HCT116 (cell line): ENCODE measurements at regions not wholly inside any gene's neighbourhood (a gene's known extent, or its start where the extent isn't known, plus 50 kb on each side); places are given as distances from the start of the nearest gene placed in this dataset.

Source experiments
- ATAC-seq: fragments of 200-7000 bp; cut with Tn5 transposase; 2 replicates; pipeline ENCODE4 v1.9.1; 2020; ENCODE audit warnings: mild to moderate bottlenecking, moderate library complexity
- BruUV-seq: library from RNA; stranded (reverse); fragments of 400-500 nt; replicated peaks from 2 replicates; lab custom pipeline; 2021; lab: Mats Ljungman, UMichigan
- CTCF ChIA-PET: fragments of 300-600 bp; sonication (Branson Sonifier 250); formaldehyde crosslinking; loops from one replicate; lab custom pipeline; 2021; ENCODE audit warnings: antibody characterized with exemption; lab: Charles Lee
- POLR2A ChIA-PET: fragments of 300-600, 350-600 bp; sonication (Branson Sonifier 250); formaldehyde crosslinking; loops from one replicate; lab custom pipeline; 2021; ENCODE audit warnings: antibody characterized with exemption; lab: Charles Lee
- RAD21 ChIA-PET, 2 experiments: fragments of 300-600 bp; sonication (Branson Sonifier 250); formaldehyde crosslinking; loops; one replicate each; lab custom pipeline; 2023; ENCODE audit warnings: low total read pairs in 2 of 2; ENCODE audit not compliant: uncharacterized antibody in 2 of 2, unreplicated experiment in 2 of 2, low non-redundant PET in 1 of 2; lab: Charles Lee
- DNase-seq: peaks from one replicate; pipeline ENCODE4 v3.0.0-alpha.2; 2010; ENCODE audit warnings: low read depth, low spot score
- H2AFZ ChIP-seq: fragments of 200-600 bp; shearing (Covaris generic), sonication (generic); 2 replicates; pipeline ENCODE4 v1.6.1; 2017; ENCODE audit warnings: low read depth, mixed run types, mixed read lengths, antibody characterized with exemption, low read length; ENCODE audit not compliant: poor library complexity, severe bottlenecking
- H3K27ac ChIP-seq: 2 replicates; pipeline ENCODE4 v1.5.1; 2012; ENCODE audit warnings: low read depth, low read length
- H3K27me3 ChIP-seq: fragments of 200-600 bp; sonication (generic); 2 replicates; pipeline ENCODE4 v1.6.1; 2016; ENCODE audit warnings: mixed run types, low read length, mixed read lengths; ENCODE audit not compliant: insufficient read depth
- H3K36me3 ChIP-seq, 2 experiments: fragments of 200-500 bp in 1 of 2; fragments of 200-600 bp in 1 of 2; sonication (Bioruptor generic) in 1 of 2; sonication (generic) in 1 of 2; 2 replicates each; pipeline versions ENCODE4 v1.5.1 to v1.6.1; 2014 to 2016; ENCODE audit warnings: low read length in 2 of 2, inconsistent platforms in 1 of 2, mixed read lengths in 1 of 2, mixed run types in 1 of 2; ENCODE audit not compliant: insufficient read depth in 2 of 2, control insufficient read depth in 1 of 2
- H3K4me1 ChIP-seq, 2 experiments: fragments of 200-600 bp in 1 of 2; sonication (generic) in 1 of 2; 2 replicates each; pipeline versions ENCODE4 v1.5.1 to v1.6.1; 2012 to 2017; ENCODE audit warnings: low read length in 2 of 2, inconsistent platforms in 1 of 2, mild to moderate bottlenecking in 1 of 2, mixed read lengths in 1 of 2, mixed run types in 1 of 2, moderate library complexity in 1 of 2; ENCODE audit not compliant: insufficient read depth in 2 of 2, control insufficient read depth in 1 of 2
- H3K4me2 ChIP-seq: fragments of 200-600 bp; sonication (generic); 2 replicates; pipeline ENCODE4 v1.6.1; 2017; ENCODE audit warnings: mixed run types, low read length, mixed read lengths
- H3K4me3 ChIP-seq, 2 experiments: fragments of 200-600 bp in 1 of 2; sonication (generic) in 1 of 2; replicated peaks in 1 of 2; 2 replicates each; pipeline ENCODE4 v1.5.1; 2011 to 2016; ENCODE audit warnings: low read length in 2 of 2, control low read depth in 1 of 2, low read depth in 1 of 2, mild to moderate bottlenecking in 1 of 2, mixed read lengths in 1 of 2, mixed run types in 1 of 2
- H3K79me2 ChIP-seq: fragments of 200-600 bp; sonication (generic); 2 replicates; pipeline ENCODE4 v1.6.1; 2017; ENCODE audit warnings: mild to moderate bottlenecking, mixed run types, low read length, moderate library complexity, mixed read lengths; ENCODE audit not compliant: insufficient read depth
- H3K9ac ChIP-seq: fragments of 200-600 bp; sonication (generic); 2 replicates; pipeline ENCODE4 v1.6.1; 2016; ENCODE audit warnings: low read length, mixed read lengths
- H3K9me2 ChIP-seq: fragments of 200-600 bp; sonication (generic), shearing (Covaris generic); 2 replicates; pipeline ENCODE4 v1.6.1; 2017; ENCODE audit warnings: mixed run types, mild to moderate bottlenecking, moderate library complexity; ENCODE audit not compliant: insufficient read depth
- H3K9me3 ChIP-seq, 2 experiments: fragments of 200-500 bp in 1 of 2; fragments of 200-600 bp in 1 of 2; sonication (Bioruptor generic) in 1 of 2; sonication (generic) in 1 of 2; 2 replicates each; pipeline ENCODE4 v1.6.1; 2014 to 2017; ENCODE audit warnings: low read length in 2 of 2, mixed read lengths in 2 of 2, inconsistent platforms in 1 of 2, low read depth in 1 of 2, mild to moderate bottlenecking in 1 of 2, mixed run types in 1 of 2, moderate library complexity in 1 of 2; ENCODE audit not compliant: control insufficient read depth in 1 of 2, insufficient read depth in 1 of 2
- H4K20me1 ChIP-seq: fragments of 200-600 bp; sonication (generic), shearing (Covaris generic); 2 replicates; pipeline ENCODE4 v1.6.1; 2017; ENCODE audit warnings: mixed run types, mild to moderate bottlenecking, moderate library complexity; ENCODE audit not compliant: insufficient read depth
- CEBPB ChIP-seq: IDR thresholded peaks from 2 replicates; pipeline ENCODE4 v1.6.1; 2012; ENCODE audit warnings: low read depth
- EZH2phosphoT487 ChIP-seq: fragments of 200-600 bp; IDR thresholded peaks from 2 replicates; pipeline ENCODE4 v1.6.1; 2018; ENCODE audit warnings: antibody characterized with exemption, borderline replicate concordance
- FOSL1 ChIP-seq: IDR thresholded peaks from 2 replicates; pipeline ENCODE4 v1.6.1; 2012; ENCODE audit warnings: low read depth
- POLR2A ChIP-seq: IDR thresholded peaks from 2 replicates; pipeline ENCODE4 v1.7.0; 2011; ENCODE audit warnings: borderline replicate concordance; ENCODE audit not compliant: insufficient read depth, insufficient read length; ENCODE audit errors: extremely low read depth
- SIN3A ChIP-seq: IDR thresholded peaks from 2 replicates; pipeline ENCODE4 v1.6.1; 2012; ENCODE audit warnings: low read depth
- SP1 ChIP-seq: IDR thresholded peaks from 2 replicates; pipeline ENCODE4 v1.6.1; 2012; ENCODE audit warnings: low read depth
- TCF7L2 ChIP-seq: IDR thresholded peaks from 2 replicates; pipeline ENCODE4 v1.7.0; 2011; ENCODE audit warnings: borderline replicate concordance, inconsistent platforms; ENCODE audit not compliant: insufficient read depth, insufficient read length; ENCODE audit errors: extremely low read depth
- ZBTB33 ChIP-seq: IDR thresholded peaks from 2 replicates; pipeline ENCODE4 v1.6.1; 2011; ENCODE audit warnings: mild to moderate bottlenecking, low read length, moderate library complexity; ENCODE audit not compliant: insufficient replicate concordance; ENCODE audit errors: extremely low read depth
- ZFX ChIP-seq: fragments of 450-650 bp; IDR thresholded peaks from 2 replicates; pipeline ENCODE4 v1.6.1; 2017
- intact Hi-C: fragments of 100-400 bp; cut with micrococcal nuclease; formaldehyde crosslinking; loops from 2 replicates; pipeline ENCODE4 v1.10.0; 2022
- TF ChIP-seq, protein P1 (sequence below): IDR thresholded peaks from 2 replicates; pipeline ENCODE4 v1.6.1; 2012

- TF ChIP-seq SIN3A (no peak), CEBPB (no peak), POLR2A (no peak), EZH2phosphoT487 (no peak), FOSL1 (no peak)
- TF ChIP-seq, protein P1, sequence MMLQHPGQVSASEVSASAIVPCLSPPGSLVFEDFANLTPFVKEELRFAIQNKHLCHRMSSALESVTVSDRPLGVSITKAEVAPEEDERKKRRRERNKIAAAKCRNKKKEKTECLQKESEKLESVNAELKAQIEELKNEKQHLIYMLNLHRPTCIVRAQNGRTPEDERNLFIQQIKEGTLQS, result no peak
- H3K27ac ChIP-seq, result no peak overlapping the region
- H3K4me3 ChIP-seq, result no peak overlapping the region
- H3K36me3 ChIP-seq, result no peaks in the 10 kb centered on the region
- H3K4me2 ChIP-seq, result no peak overlapping the region
- no peak overlapping the region for H3K9ac ChIP-seq
- H3K9me2 ChIP-seq, result no peaks in the 10 kb centered on the region
- H4K20me1 ChIP-seq, result no peaks in the 10 kb centered on the region
- no peaks in the 10 kb centered on the region for H3K27me3 ChIP-seq
- CTCF ChIA-PET, result interaction anchor here (0.7 to 1.7 kb wide), 2 partner anchors 288 to 419 kb away, joined by 4 to 6 read pairs; no protein-coding TSS in a partner anchor
- intact Hi-C loops, result no loop called here
- BruUV-seq, result no TSS peak
- ATAC-seq (no peak), DNase-seq (no peak)
- H3K9me3 ChIP-seq, result no peaks in the 10 kb centered on the region
- H3K79me2 ChIP-seq, result no peaks in the 10 kb centered on the region
- RAD21 ChIA-PET, result no interaction called here
- no peak overlapping the region for H2AFZ ChIP-seq
- no peaks in the 10 kb centered on the region for H3K4me1 ChIP-seq
- POLR2A ChIA-PET, result no interaction called here
Measured at GRCh38 chr17:71055128-71055527, 885.8 kb downstream of the KCNJ2 start.

- H2AFZ ChIP-seq, result no peak overlapping the region
- ChIA-PET CTCF (no interaction called here), RAD21 (no interaction called here), POLR2A (no interaction called here)
- H3K9me3 ChIP-seq, result no peaks in the 10 kb centered on the region
- no peaks in the 10 kb centered on the region for H3K27me3 ChIP-seq
- no peaks in the 10 kb centered on the region for H3K36me3 ChIP-seq
- no peak overlapping the region for H3K27ac ChIP-seq
- no peaks in the 10 kb centered on the region for H3K9me2 ChIP-seq
- no peak for DNase-seq
- intact Hi-C loops, result no loop called here
- BruUV-seq, result no TSS peak
- H3K4me3 ChIP-seq, result no peak overlapping the region
- no peak overlapping the region for H3K9ac ChIP-seq
- H3K4me1 ChIP-seq, result no peaks in the 10 kb centered on the region
- H3K4me2 ChIP-seq, result no peak overlapping the region
- no peak for ATAC-seq
- TF ChIP-seq SP1 (no peak), ZBTB33 (no peak), ZFX (no peak), TCF7L2 (no peak)
- TF ChIP-seq, protein P1, result no peak
- no peaks in the 10 kb centered on the region for H4K20me1 ChIP-seq
- no peaks in the 10 kb centered on the region for H3K79me2 ChIP-seq
Measured at GRCh38 chr17:71057448-71057847, 888.1 kb downstream of the KCNJ2 start.
